ENCODE measurements at regions not wholly inside any gene's neighbourhood (a gene's known extent, or its start where the extent isn't known, plus 50 kb on each side); places are given as distances from the start of the nearest gene placed in this dataset.

- ChIA-PET CTCF (no interaction called here), POLR2A (no interaction called here)
- TF ChIP-seq CTCF (IDR thresholded peaks at IDR 0.05): no peak
- Mint-ChIP-seq H3K36me3 (ENCODE audit: low read depth) (no peaks in the 10 kb centered on the region), H3K27me3 (no peaks in the 10 kb centered on the region), H3K4me1 (ENCODE audit: low read depth) (no peaks in the 10 kb centered on the region), H3K27ac (no peak overlapping the region), H3K9me3 (peaks cover 1% of the 10 kb centered on the region), H3K4me3 (no peak overlapping the region)
- no peak for ATAC-seq
- no peak for DNase-seq
- intact Hi-C loops (cut with micrococcal nuclease): no loop called here
These were observed 53.7 kb upstream of the DOCK1 start for GRCh38 chr10:126851414-126852108.

GRCh38 chr10:126854726-126855495 lies 50.3 kb upstream of the DOCK1 start:
- Mint-ChIP-seq H3K27me3 (no peaks in the 10 kb centered on the region), H3K36me3 (ENCODE audit: low read depth) (no peaks in the 10 kb centered on the region), H3K9me3 (peaks cover 1% of the 10 kb centered on the region), H3K4me3 (no peak overlapping the region), H3K4me1 (ENCODE audit: low read depth) (no peaks in the 10 kb centered on the region), H3K27ac (no peak overlapping the region)
- TF ChIP-seq CTCF (IDR thresholded peaks at IDR 0.05): no peak
- ChIA-PET POLR2A (no interaction called here), CTCF (no interaction called here)
- intact Hi-C loops (cut with micrococcal nuclease): no loop called here
- ATAC-seq: no peak
- DNase-seq: no peak

Measured in activated CD8-positive, alpha-beta T cell treated with anti-CD3 and anti-CD28 coated beads for 36 hours (primary cell).